ENCODE measurements at regions not wholly inside any gene's neighbourhood (a gene's known extent, or its start where the extent isn't known, plus 50 kb on each side); places are given as distances from the start of the nearest gene placed in this dataset.
"Not testable (repeated sequence)": the region's sequence is repeated elsewhere in the genome, so short reads cannot be mapped to it uniquely, and the experiment has no call there.

DNA sequence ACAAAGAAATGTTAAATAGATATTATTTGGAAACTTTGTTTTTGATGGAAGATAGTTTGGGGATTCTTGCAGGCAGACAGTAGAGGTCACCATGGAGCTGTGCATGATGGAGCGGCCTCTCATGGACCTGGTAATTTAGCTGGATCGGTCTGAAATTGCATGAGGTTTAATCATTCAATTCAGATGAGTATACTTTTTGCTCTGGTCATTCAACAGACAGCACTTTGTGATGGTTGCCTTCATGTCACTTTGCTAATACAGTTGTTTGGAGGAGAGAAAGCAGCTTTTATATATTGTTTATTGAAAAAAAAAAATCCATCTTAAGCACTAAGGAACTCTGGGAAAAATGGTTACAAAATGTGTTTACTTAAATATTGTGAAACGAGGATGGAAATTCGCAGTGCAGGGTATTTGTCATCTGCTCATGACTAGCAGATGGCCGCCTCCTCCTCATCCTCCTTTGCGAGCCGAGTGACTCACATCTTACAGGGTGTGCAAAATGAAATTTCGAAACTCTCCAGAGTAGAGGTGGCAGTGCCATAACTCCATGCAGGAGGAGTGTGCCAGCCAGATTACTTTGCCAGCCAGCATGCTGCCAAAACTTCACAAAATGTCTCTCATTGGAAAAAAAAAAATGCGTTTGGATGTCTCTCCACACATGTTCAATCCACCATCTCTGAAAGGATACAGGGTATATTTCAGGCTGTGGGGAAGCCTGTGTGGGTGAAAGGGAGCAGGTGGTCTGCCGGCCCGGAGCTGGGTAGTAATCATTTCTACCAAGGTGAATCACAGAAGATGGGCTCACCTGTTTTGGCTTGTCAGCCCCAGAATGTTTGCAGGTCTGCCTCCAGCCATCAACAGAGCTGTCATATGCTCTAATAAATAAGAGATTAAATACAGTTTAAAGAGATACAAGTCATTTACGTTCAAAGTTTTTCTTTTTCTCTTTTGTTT, 314.9 kb upstream of the DIPK2B start:
- Mint-ChIP-seq H3K27me3 (ENCODE audit: low read depth) (peaks cover 4% of the 10 kb centered on the region), H3K4me3 (no peak overlapping the region), H3K36me3 (ENCODE audit: low read depth) (no peaks in the 10 kb centered on the region), H3K9me3 (no peaks in the 10 kb centered on the region), H3K4me1 (ENCODE audit: low read depth) (peaks cover 17% of the 10 kb centered on the region), H3K27ac (peak overlapping the region; percentile 18)
- intact Hi-C loops (cut with micrococcal nuclease) = loop anchor here (1.0 to 10.0 kb wide), 6 partner anchors 199 to 889 kb away; no protein-coding TSS in a partner anchor
- peak; percentile 45 for DNase-seq
- CTCF ChIA-PET = interaction anchor here (0.9 to 1.5 kb wide), 2 partner anchors 860 to 893 kb away, joined by 4 to 6 read pairs; no protein-coding TSS in a partner anchor

GRCh38 chrX:45513042-45513441, 312.4 kb upstream of the DIPK2B start:
- no peak for DNase-seq
- Mint-ChIP-seq H3K9me3 (no peaks in the 10 kb centered on the region), H3K36me3 (ENCODE audit: low read depth) (no peaks in the 10 kb centered on the region), H3K4me1 (ENCODE audit: low read depth) (peaks cover 17% of the 10 kb centered on the region), H3K27me3 (ENCODE audit: low read depth) (peaks cover 4% of the 10 kb centered on the region), H3K27ac (no peak overlapping the region), H3K4me3 (no peak overlapping the region)
- CTCF ChIA-PET = no interaction called here
- intact Hi-C loops (cut with micrococcal nuclease) = loop anchor here (10.0 kb wide), 2 partner anchors 202 to 892 kb away; no protein-coding TSS in a partner anchor

DNA sequence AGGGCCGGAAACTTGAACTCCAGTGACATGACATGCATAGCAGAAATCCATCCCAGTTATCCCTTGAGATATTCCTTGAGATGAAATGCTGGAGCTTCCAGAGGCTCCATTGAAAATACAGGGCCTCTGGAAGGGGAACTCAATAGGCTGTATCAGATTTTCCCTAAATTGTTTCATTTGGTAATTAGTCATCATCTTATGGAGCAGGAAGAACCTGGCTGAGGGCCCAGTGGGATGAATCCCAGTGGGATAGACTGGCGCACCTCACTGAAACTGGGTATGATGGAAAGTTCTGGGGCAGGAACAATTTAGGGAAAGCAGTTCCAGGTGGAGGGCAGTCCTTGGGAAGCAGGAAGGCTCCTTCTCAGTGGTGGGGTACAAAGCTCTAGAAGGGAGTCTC, 307.8 kb upstream of the DIPK2B start:
- CTCF ChIA-PET = no interaction called here
- H3K36me3 Mint-ChIP-seq (ENCODE audit: low read depth) = no peaks in the 10 kb centered on the region

GRCh38 chrX:45506149-45506730, 305.6 kb upstream of the DIPK2B start:
- intact Hi-C loops (cut with micrococcal nuclease) = no loop called here
- no peaks in the 10 kb centered on the region for H3K27me3 Mint-ChIP-seq (ENCODE audit: low read depth)
- DNase-seq = no peak
- no peak overlapping the region for H3K27ac Mint-ChIP-seq
- no peaks in the 10 kb centered on the region for H3K36me3 Mint-ChIP-seq (ENCODE audit: low read depth)
- H3K9me3 Mint-ChIP-seq = peaks cover 1% of the 10 kb centered on the region
- CTCF ChIA-PET = no interaction called here
- no peak overlapping the region for H3K4me3 Mint-ChIP-seq
- H3K4me1 Mint-ChIP-seq (ENCODE audit: low read depth) = peaks cover 5% of the 10 kb centered on the region

More for the DNA sequence above, 307.8 kb upstream of the DIPK2B start:
- peaks cover 1% of the 10 kb centered on the region for H3K9me3 Mint-ChIP-seq
- H3K27me3 Mint-ChIP-seq (ENCODE audit: low read depth) = peaks cover 4% of the 10 kb centered on the region
- intact Hi-C loops (cut with micrococcal nuclease) = no loop called here
- no peak overlapping the region for H3K27ac Mint-ChIP-seq
- peaks cover 5% of the 10 kb centered on the region for H3K4me1 Mint-ChIP-seq (ENCODE audit: low read depth)
- DNase-seq = no peak
- no peak overlapping the region for H3K4me3 Mint-ChIP-seq

DNA sequence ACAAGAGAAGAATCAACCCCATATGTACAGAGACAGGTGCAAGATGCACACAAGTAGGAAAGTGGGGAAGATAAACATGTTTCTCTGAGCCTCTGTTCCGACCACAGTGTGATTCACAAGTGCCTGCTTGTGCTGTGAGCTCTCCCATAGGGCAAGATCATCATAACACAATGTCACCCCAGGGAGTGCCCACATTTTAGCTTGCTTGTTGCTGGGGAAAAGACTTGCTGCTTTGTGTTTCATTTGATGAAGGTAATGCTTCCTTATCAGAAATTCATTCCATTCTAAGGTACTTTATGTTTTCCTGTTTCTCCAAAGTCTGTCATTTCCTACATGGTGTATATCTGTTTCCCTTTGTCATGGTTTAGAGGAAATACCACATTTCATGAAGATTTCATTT, 304.5 kb upstream of the DIPK2B start:
- no peak for DNase-seq
- CTCF ChIA-PET = no interaction called here
- H3K4me3 Mint-ChIP-seq = no peak overlapping the region
- no peaks in the 10 kb centered on the region for H3K36me3 Mint-ChIP-seq (ENCODE audit: low read depth)
- peaks cover 5% of the 10 kb centered on the region for H3K4me1 Mint-ChIP-seq (ENCODE audit: low read depth)
- no peak overlapping the region for H3K27ac Mint-ChIP-seq
- peaks cover 1% of the 10 kb centered on the region for H3K9me3 Mint-ChIP-seq
- intact Hi-C loops (cut with micrococcal nuclease) = no loop called here
- H3K27me3 Mint-ChIP-seq (ENCODE audit: low read depth) = no peaks in the 10 kb centered on the region

GRCh38 chrX:45503787-45504362, 303.2 kb upstream of the DIPK2B start:
- CTCF ChIA-PET; H3K36me3 Mint-ChIP-seq (ENCODE audit: low read depth); H3K27ac Mint-ChIP-seq; H3K9me3 Mint-ChIP-seq; H3K4me3 Mint-ChIP-seq; H3K27me3 Mint-ChIP-seq (ENCODE audit: low read depth); H3K4me1 Mint-ChIP-seq (ENCODE audit: low read depth); intact Hi-C loops (cut with micrococcal nuclease); DNase-seq: not testable (repeated sequence)

GRCh38 chrX:45502396-45502795, 301.7 kb upstream of the DIPK2B start:
- intact Hi-C loops (cut with micrococcal nuclease) = no loop called here
- H3K27ac Mint-ChIP-seq = no peak overlapping the region

GRCh38 chrX:45497290-45497689, 296.6 kb upstream of the DIPK2B start:
- Mint-ChIP-seq H3K4me3 (no peak overlapping the region), H3K9me3 (peaks cover 8% of the 10 kb centered on the region), H3K27ac (no peak overlapping the region), H3K27me3 (ENCODE audit: low read depth) (no peaks in the 10 kb centered on the region), H3K4me1 (ENCODE audit: low read depth) (no peaks in the 10 kb centered on the region), H3K36me3 (ENCODE audit: low read depth) (no peaks in the 10 kb centered on the region)
- intact Hi-C loops (cut with micrococcal nuclease) = no loop called here
- DNase-seq = no peak
- CTCF ChIA-PET = no interaction called here

More at GRCh38 chrX:45502396-45502795, 301.7 kb upstream of the DIPK2B start:
- no peak for DNase-seq
- no peaks in the 10 kb centered on the region for H3K27me3 Mint-ChIP-seq (ENCODE audit: low read depth)
- CTCF ChIA-PET = no interaction called here
- peaks cover 5% of the 10 kb centered on the region for H3K4me1 Mint-ChIP-seq (ENCODE audit: low read depth)
- no peak overlapping the region for H3K4me3 Mint-ChIP-seq
- H3K9me3 Mint-ChIP-seq = peaks cover 1% of the 10 kb centered on the region
- H3K36me3 Mint-ChIP-seq (ENCODE audit: low read depth) = no peaks in the 10 kb centered on the region

- no peaks in the 10 kb centered on the region for H3K27me3 Mint-ChIP-seq (ENCODE audit: low read depth)
- H3K9me3 Mint-ChIP-seq = peaks cover 2% of the 10 kb centered on the region
- H3K36me3 Mint-ChIP-seq (ENCODE audit: low read depth) = no peaks in the 10 kb centered on the region
- intact Hi-C loops (cut with micrococcal nuclease) = no loop called here
- no peak for DNase-seq
- peaks cover 3% of the 10 kb centered on the region for H3K4me1 Mint-ChIP-seq (ENCODE audit: low read depth)
- H3K27ac Mint-ChIP-seq = no peak overlapping the region
- CTCF ChIA-PET = no interaction called here
- no peak overlapping the region for H3K4me3 Mint-ChIP-seq
These were observed 285.0 kb upstream of the DIPK2B start for GRCh38 chrX:45485719-45486118.

DNA sequence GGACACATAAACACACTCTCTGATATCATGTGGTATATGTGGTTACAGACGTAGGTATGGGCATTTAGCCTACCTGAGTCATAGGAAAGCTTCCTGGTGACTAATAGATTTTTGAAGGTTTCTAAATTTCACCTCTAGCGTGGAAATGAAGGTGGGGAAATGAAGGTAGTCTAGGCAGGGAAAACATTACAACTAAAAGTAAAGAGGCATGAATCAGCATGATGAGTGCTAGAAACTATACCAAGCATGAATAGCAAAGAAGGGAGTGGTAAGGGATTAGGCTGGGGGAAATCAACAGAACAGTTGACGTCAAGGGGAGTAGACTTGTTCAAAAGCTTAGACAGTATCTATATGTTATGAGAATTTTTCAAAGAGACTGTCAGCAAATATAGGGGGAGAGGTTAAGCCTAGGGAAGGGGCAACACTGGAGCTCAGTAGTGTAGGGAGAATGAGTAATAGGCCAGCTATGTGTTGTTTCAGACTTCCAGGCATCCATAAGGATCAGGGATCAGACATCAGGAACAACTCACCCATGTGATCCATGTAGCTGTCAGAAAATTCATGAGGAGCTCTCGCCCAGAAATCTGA, 279.3 kb upstream of the DIPK2B start:
- Mint-ChIP-seq H3K27ac (no peak overlapping the region), H3K4me3 (no peak overlapping the region), H3K9me3 (no peaks in the 10 kb centered on the region), H3K4me1 (ENCODE audit: low read depth) (peaks cover 9% of the 10 kb centered on the region), H3K36me3 (ENCODE audit: low read depth) (no peaks in the 10 kb centered on the region), H3K27me3 (ENCODE audit: low read depth) (no peaks in the 10 kb centered on the region)
- CTCF ChIA-PET = no interaction called here
- intact Hi-C loops (cut with micrococcal nuclease) = no loop called here
- DNase-seq = peak; percentile 4

GRCh38 chrX:45479196-45479834, 278.6 kb upstream of the DIPK2B start:
- Mint-ChIP-seq H3K27me3 (ENCODE audit: low read depth) (no peaks in the 10 kb centered on the region), H3K36me3 (ENCODE audit: low read depth) (no peaks in the 10 kb centered on the region), H3K9me3 (no peaks in the 10 kb centered on the region), H3K27ac (no peak overlapping the region), H3K4me3 (no peak overlapping the region), H3K4me1 (ENCODE audit: low read depth) (peaks cover 9% of the 10 kb centered on the region)
- intact Hi-C loops (cut with micrococcal nuclease) = no loop called here
- CTCF ChIA-PET = no interaction called here
- no peak for DNase-seq

DNA sequence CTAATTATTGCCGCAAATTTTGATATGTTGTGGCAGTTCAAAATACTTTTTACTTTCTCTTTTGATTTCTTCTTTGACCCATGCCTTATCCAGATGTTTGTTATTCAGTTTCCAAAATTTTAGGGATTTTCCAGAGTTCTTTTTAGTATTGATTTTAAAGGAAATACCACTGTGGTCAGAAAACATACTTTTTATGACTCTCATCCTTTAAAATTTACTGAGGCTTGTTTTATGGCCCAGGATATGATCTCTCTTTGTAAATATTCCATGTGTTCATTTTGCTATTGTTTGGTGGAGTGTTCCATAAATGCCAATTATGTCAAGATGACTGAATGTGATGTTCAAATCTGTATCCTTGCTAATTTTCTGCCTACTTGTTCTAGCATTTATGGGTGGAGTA, 272.3 kb upstream of the DIPK2B start:
- Mint-ChIP-seq H3K36me3 (ENCODE audit: low read depth) (no peaks in the 10 kb centered on the region), H3K27me3 (ENCODE audit: low read depth) (peaks cover 3% of the 10 kb centered on the region), H3K27ac (no peak overlapping the region), H3K4me3 (no peak overlapping the region), H3K4me1 (ENCODE audit: low read depth) (no peaks in the 10 kb centered on the region), H3K9me3 (no peaks in the 10 kb centered on the region)
- no peak for DNase-seq
- CTCF ChIA-PET = no interaction called here
- intact Hi-C loops (cut with micrococcal nuclease) = no loop called here

All from activated naive CD4-positive, alpha-beta T cell treated with anti-CD3 and anti-CD28 coated beads for 36 hours (primary cell).